ENCODE measurements at regions not wholly inside any gene's neighbourhood (a gene's known extent, or its start where the extent isn't known, plus 50 kb on each side); places are given as distances from the start of the nearest gene placed in this dataset.

GRCh38 chr2:104358122-104358521, 495.8 kb upstream of the POU3F3 start:
- no peak overlapping the region for H2AFZ ChIP-seq (replicated peaks)
- H4K20me1 ChIP-seq (ENCODE audit: low read depth): no peaks in the 10 kb centered on the region
- H3K4me3 ChIP-seq: no peak overlapping the region
- H3K9me3 ChIP-seq (ENCODE audit: low read depth): no peaks in the 10 kb centered on the region
- H3K4me1 ChIP-seq: no peaks in the 10 kb centered on the region
- Mint-ChIP-seq H3K9me3 (no peaks in the 10 kb centered on the region), H3K27me3 (ENCODE audit: insufficient read depth, low read depth) (peaks cover 5% of the 10 kb centered on the region), H3K4me3 (no peak overlapping the region), H3K27ac (no peak overlapping the region), H3K4me1 (no peaks in the 10 kb centered on the region), H3K36me3 (no peaks in the 10 kb centered on the region)
- H3K27ac ChIP-seq: no peak overlapping the region
- H3K9ac ChIP-seq: no peak overlapping the region
- TF ChIP-seq CTCF (IDR thresholded peaks at IDR 0.05): no peak
- TF ChIP-seq EZH2phosphoT487 (IDR thresholded peaks at IDR 0.05): no peak
- TF ChIP-seq EZH2 (IDR thresholded peaks at IDR 0.05): no peak
- H3K36me3 ChIP-seq: no peaks in the 10 kb centered on the region
- no peaks in the 10 kb centered on the region for H3K27me3 ChIP-seq
- DNase-seq (ENCODE audit: low spot score): no peak
- no peaks in the 10 kb centered on the region for H3K79me2 ChIP-seq (ENCODE audit: low read depth)
- no peaks in the 10 kb centered on the region for H3F3A ChIP-seq (ENCODE audit: low read depth)
- H3K4me2 ChIP-seq: no peak overlapping the region

- Histone ChIP-seq H3K79me2 (ENCODE audit: low read depth) (no peaks in the 10 kb centered on the region), H3K4me3 (no peak overlapping the region), H3K27ac (no peak overlapping the region), H2AFZ (replicated peaks) (no peak overlapping the region), H3K4me1 (no peaks in the 10 kb centered on the region), H3K36me3 (no peaks in the 10 kb centered on the region), H3K9ac (no peak overlapping the region), H4K20me1 (ENCODE audit: low read depth) (no peaks in the 10 kb centered on the region), H3F3A (ENCODE audit: low read depth) (no peaks in the 10 kb centered on the region), H3K27me3 (no peaks in the 10 kb centered on the region), H3K4me2 (no peak overlapping the region), H3K9me3 (ENCODE audit: low read depth) (no peaks in the 10 kb centered on the region)
- Mint-ChIP-seq H3K27ac (no peak overlapping the region), H3K4me1 (no peaks in the 10 kb centered on the region), H3K9me3 (no peaks in the 10 kb centered on the region), H3K27me3 (ENCODE audit: insufficient read depth, low read depth) (peaks cover 3% of the 10 kb centered on the region), H3K4me3 (no peak overlapping the region), H3K36me3 (no peaks in the 10 kb centered on the region)
- TF ChIP-seq EZH2phosphoT487 (IDR thresholded peaks at IDR 0.05) (no peak), EZH2 (IDR thresholded peaks at IDR 0.05) (no peak), CTCF (IDR thresholded peaks at IDR 0.05) (no peak)
- no peak for DNase-seq (ENCODE audit: low spot score)
Observed at GRCh38 chr2:104361414-104361813, 492.5 kb upstream of the POU3F3 start.

- no peaks in the 10 kb centered on the region for H4K20me1 ChIP-seq (ENCODE audit: low read depth)
- peaks cover 3% of the 10 kb centered on the region for H3K4me1 ChIP-seq
- Mint-ChIP-seq H3K4me3 (no peak overlapping the region), H3K9me3 (peaks cover 3% of the 10 kb centered on the region), H3K36me3 (no peaks in the 10 kb centered on the region), H3K4me1 (peaks cover 9% of the 10 kb centered on the region), H3K27ac (no peak overlapping the region), H3K27me3 (ENCODE audit: insufficient read depth, low read depth) (no peaks in the 10 kb centered on the region)
- no peak overlapping the region for H3K27ac ChIP-seq
- no peak overlapping the region for H3K9ac ChIP-seq
- no peak overlapping the region for H3K4me2 ChIP-seq
- H3F3A ChIP-seq (ENCODE audit: low read depth): no peaks in the 10 kb centered on the region
- H3K4me3 ChIP-seq: no peak overlapping the region
- H2AFZ ChIP-seq (replicated peaks): no peak overlapping the region
- H3K9me3 ChIP-seq (ENCODE audit: low read depth): no peaks in the 10 kb centered on the region
- H3K27me3 ChIP-seq: no peaks in the 10 kb centered on the region
- no peak for TF ChIP-seq EZH2phosphoT487 (IDR thresholded peaks at IDR 0.05)
- TF ChIP-seq EZH2 (IDR thresholded peaks at IDR 0.05): no peak
- TF ChIP-seq CTCF (IDR thresholded peaks at IDR 0.05): no peak
- H3K36me3 ChIP-seq: no peaks in the 10 kb centered on the region
- DNase-seq (ENCODE audit: low spot score): no peak
- H3K79me2 ChIP-seq (ENCODE audit: low read depth): no peaks in the 10 kb centered on the region
Observed at GRCh38 chr2:104368089-104368488, 485.8 kb upstream of the POU3F3 start.

All from neural progenitor cell (in vitro differentiated cells).